ENCODE measurements at regions not wholly inside any gene's neighbourhood (a gene's known extent, or its start where the extent isn't known, plus 50 kb on each side); places are given as distances from the start of the nearest gene placed in this dataset.
A peak's percentile ranks its signal among the peaks of the same experiment; 100 is the strongest.

DNA sequence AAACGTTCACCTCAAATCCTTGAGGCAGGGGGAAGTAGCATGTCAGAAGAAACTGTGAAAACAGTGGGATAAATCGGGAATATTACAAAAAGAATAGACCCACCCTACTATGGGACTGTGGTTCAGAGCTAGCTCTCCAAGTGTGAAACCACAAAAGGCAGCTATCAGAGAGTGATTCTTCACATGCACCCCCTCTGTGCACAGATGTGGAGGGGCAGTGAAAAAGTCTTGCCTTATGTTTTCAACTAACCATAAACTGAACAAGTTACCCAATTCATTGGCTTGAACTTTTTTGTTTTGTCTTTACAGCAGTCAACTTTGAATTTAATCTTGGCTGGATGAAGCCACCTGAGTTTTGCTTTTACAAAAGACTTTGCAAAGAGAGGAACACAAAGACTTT is 98.8 kb upstream of the NR4A3 start:
- Histone ChIP-seq H3K27ac (no peak overlapping the region), H3K4me3 (no peak overlapping the region), H3K9me3 (no peaks in the 10 kb centered on the region), H3K4me1 (no peaks in the 10 kb centered on the region), H3K27me3 (no peaks in the 10 kb centered on the region), H3K36me3 (no peaks in the 10 kb centered on the region)
- intact Hi-C loops (cut with DNase I) = no loop called here
- no peak for DNase-seq
- TF ChIP-seq POLR2A (IDR thresholded peaks at IDR 0.05) (no peak), POLR2AphosphoS5 (IDR thresholded peaks at IDR 0.05) (no peak), EP300 (IDR thresholded peaks at IDR 0.05) (no peak)
- TF ChIP-seq, protein P1, sequence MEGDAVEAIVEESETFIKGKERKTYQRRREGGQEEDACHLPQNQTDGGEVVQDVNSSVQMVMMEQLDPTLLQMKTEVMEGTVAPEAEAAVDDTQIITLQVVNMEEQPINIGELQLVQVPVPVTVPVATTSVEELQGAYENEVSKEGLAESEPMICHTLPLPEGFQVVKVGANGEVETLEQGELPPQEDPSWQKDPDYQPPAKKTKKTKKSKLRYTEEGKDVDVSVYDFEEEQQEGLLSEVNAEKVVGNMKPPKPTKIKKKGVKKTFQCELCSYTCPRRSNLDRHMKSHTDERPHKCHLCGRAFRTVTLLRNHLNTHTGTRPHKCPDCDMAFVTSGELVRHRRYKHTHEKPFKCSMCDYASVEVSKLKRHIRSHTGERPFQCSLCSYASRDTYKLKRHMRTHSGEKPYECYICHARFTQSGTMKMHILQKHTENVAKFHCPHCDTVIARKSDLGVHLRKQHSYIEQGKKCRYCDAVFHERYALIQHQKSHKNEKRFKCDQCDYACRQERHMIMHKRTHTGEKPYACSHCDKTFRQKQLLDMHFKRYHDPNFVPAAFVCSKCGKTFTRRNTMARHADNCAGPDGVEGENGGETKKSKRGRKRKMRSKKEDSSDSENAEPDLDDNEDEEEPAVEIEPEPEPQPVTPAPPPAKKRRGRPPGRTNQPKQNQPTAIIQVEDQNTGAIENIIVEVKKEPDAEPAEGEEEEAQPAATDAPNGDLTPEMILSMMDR (IDR thresholded peaks at IDR 0.05) = no peak
- 39 to 54% methylated on average over 2 of the region's 2 CpGs for WGBS, 2 donors

DNA sequence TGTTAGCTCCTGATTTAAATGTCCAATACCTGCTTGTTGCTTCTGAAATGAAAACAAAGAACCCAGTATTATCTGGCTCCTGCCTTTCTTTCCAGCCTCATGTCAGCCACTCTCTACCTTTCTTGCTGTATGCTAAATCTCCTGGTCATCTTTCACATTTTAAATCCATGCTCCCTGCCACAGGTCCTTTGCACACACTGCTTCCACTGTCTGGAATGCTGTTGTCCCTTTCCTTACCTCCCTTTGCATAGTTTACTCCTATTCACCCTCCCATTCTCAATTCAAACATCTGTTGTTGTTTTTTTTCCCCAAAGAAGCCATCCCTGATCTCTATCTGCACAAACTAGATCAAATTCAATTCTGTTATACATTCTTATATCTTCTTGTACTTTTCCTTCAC is 97.0 kb upstream of the NR4A3 start:
- Histone ChIP-seq H3K36me3 (no peaks in the 10 kb centered on the region), H3K27me3 (no peaks in the 10 kb centered on the region), H3K4me3 (no peak overlapping the region), H3K27ac (no peak overlapping the region), H3K9me3 (no peaks in the 10 kb centered on the region), H3K4me1 (no peaks in the 10 kb centered on the region)
- TF ChIP-seq EP300 (IDR thresholded peaks at IDR 0.05) = no peak
- DNase-seq = no peak
- intact Hi-C loops (cut with DNase I) = no loop called here

DNA sequence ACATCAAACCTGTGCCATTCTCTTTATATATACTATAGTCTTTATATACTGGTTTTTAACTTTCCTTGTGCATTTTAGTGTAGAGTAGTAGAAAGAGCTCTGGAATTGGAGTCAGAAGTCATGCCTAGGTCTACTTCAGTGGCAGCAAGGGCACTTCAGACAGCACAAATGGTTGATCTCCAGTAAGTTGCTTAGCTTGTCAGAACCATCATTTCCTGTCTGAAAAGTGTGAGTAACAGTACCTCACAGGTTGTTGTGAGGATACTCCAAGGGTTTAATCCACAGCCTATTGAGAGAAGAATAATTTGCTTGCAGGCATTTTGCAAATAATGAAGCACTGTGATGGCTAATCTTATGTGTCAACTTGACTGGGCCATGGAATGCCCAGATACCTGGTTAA is 95.8 kb upstream of the NR4A3 start:
- DNase-seq = no peak
- no peaks in the 10 kb centered on the region for H3K27me3 ChIP-seq
- no peaks in the 10 kb centered on the region for H3K9me3 ChIP-seq
- no peaks in the 10 kb centered on the region for H3K36me3 ChIP-seq
- no peak overlapping the region for H3K4me3 ChIP-seq
- intact Hi-C loops (cut with DNase I) = no loop called here
- H3K4me1 ChIP-seq = no peaks in the 10 kb centered on the region
- no peak overlapping the region for H3K27ac ChIP-seq
- no peak for TF ChIP-seq POLR2AphosphoS5 (IDR thresholded peaks at IDR 0.05)

DNA sequence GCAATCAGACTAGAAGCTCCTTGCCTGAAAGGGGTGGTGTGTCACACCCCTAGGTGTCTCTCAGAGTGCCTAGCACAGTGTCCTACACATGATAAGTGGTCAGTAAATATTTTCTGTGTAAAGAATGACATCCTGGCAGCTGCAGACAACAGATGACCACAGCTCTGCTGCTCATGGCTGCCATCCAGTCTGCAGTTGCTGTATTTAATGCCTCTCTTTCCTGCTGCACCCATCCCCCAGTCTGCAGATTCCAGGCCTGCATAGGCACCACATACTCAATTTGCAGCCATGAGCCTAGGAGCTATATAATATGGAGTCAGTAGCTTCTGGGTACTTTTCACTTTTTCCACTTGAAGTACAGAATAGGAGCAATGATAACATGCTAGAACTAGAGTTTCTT is 94.9 kb upstream of the NR4A3 start:
- no peak for DNase-seq
- H3K27ac ChIP-seq = no peak overlapping the region
- intact Hi-C loops (cut with DNase I) = no loop called here
- no peaks in the 10 kb centered on the region for H3K9me3 ChIP-seq
- no peaks in the 10 kb centered on the region for H3K27me3 ChIP-seq
- H3K36me3 ChIP-seq = no peaks in the 10 kb centered on the region
- no peaks in the 10 kb centered on the region for H3K4me1 ChIP-seq
- TF ChIP-seq, protein P1 (IDR thresholded peaks at IDR 0.05) = no peak
- TF ChIP-seq POLR2A (IDR thresholded peaks at IDR 0.05) = no peak
- TF ChIP-seq EP300 (IDR thresholded peaks at IDR 0.05) = no peak
- no peak for TF ChIP-seq POLR2AphosphoS5 (IDR thresholded peaks at IDR 0.05)
- no peak overlapping the region for H3K4me3 ChIP-seq

DNA sequence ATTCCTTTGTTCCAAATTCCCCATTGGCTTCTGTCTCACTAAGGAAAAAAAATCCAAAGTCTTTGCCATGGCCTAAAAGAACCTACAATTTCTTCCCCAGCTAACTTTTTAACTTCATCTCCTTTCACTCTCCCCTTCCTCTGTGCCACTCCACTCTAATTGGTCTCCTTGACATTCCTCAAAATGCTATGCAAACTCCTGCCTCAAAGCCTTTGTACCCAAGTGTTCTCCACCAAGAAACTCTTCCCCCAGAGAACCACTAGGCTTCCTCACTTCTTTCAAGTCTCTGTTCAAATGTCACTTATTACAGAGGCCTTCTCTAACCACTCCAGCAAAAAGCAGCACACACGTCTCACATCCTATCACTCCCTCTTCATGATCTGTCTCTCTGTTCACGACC is 91.6 kb upstream of the NR4A3 start:
- peaks cover 0 to 6% (median 2%) of the 10 kb centered on the region in 4 donors for H3K4me1 ChIP-seq
- H3K4me3 ChIP-seq = no peak overlapping the region
- H3K36me3 ChIP-seq = no peaks in the 10 kb centered on the region
- no peaks in the 10 kb centered on the region for H3K27me3 ChIP-seq
- no peak for TF ChIP-seq POLR2A (IDR thresholded peaks at IDR 0.05)
- no peak for TF ChIP-seq EP300 (IDR thresholded peaks at IDR 0.05)
- 63 to 79% methylated on average over 2 of the region's 2 CpGs for WGBS, 2 donors
- no peaks in the 10 kb centered on the region for H3K9me3 ChIP-seq
- H3K27ac ChIP-seq = no peak overlapping the region
- intact Hi-C loops (cut with DNase I) = no loop called here
- no peak for DNase-seq

DNA sequence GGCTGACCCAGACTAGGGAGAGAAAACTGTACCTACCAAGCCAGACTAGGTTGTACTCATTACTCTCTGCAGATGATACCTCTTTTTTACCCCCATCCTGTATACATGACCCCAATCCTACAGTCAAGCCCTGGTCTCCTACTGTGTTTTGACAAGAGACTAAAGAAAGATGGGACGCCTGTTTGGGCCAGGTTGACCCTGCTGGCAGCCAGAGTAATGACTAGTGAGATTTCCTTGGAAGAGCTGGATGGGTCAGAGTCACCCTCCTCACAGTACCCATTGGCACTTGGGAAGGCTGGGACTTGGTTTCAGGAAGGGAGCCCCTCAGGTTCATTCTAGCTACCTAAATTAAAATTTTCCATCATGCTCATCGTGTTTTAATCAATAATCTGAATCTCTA is 89.7 kb upstream of the NR4A3 start:
- Histone ChIP-seq H3K9me3 (no peaks in the 10 kb centered on the region), H3K36me3 (no peaks in the 10 kb centered on the region), H3K27ac (no peak overlapping the region), H3K4me1 (peaks cover 0 to 6% (median 2%) of the 10 kb centered on the region in 4 donors), H3K27me3 (no peaks in the 10 kb centered on the region), H3K4me3 (no peak overlapping the region)
- no peak for DNase-seq
- 63 to 86% methylated on average over 2 of the region's 2 CpGs for WGBS, 2 donors
- intact Hi-C loops (cut with DNase I) = no loop called here
- TF ChIP-seq EP300 (IDR thresholded peaks at IDR 0.05) = no peak
- TF ChIP-seq POLR2A (IDR thresholded peaks at IDR 0.05) = no peak
- TF ChIP-seq POLR2AphosphoS5 (IDR thresholded peaks at IDR 0.05) = no peak

DNA sequence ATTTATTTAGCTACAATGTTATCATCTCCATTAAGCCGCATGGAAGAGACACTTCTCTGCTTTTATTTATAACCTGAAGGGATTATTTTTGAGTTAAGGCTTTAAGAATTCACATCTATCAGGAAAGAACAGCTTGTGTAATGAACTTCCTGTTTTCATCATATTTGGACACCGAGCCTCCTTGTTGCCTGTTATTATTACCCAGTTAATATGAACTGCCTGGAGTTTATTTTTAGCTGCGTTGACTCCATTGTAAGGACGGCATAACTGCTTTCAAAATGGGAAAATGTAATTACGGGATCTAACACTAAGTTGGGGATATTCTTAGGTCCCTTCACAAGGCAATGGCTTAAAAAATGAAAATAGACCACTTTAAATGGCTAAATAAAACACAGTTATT is 89.0 kb upstream of the NR4A3 start:
- WGBS, 2 donors = 34 to 71% methylated on average over 5 of the region's 5 CpGs
- H3K27ac ChIP-seq = peak overlapping the region in 2 of 4 donors; percentile 20 to 32
- DNase-seq = no peak

More for the DNA sequence above, 89.0 kb upstream of the NR4A3 start:
- no peak for TF ChIP-seq POLR2A (IDR thresholded peaks at IDR 0.05)
- TF ChIP-seq POLR2AphosphoS5 (IDR thresholded peaks at IDR 0.05) = no peak
- TF ChIP-seq EP300 (IDR thresholded peaks at IDR 0.05) = no peak
- TF ChIP-seq, protein P1 (IDR thresholded peaks at IDR 0.05) = no peak
- intact Hi-C loops (cut with DNase I) = no loop called here
- Histone ChIP-seq H3K4me3 (no peak overlapping the region), H3K36me3 (no peaks in the 10 kb centered on the region), H3K27me3 (no peaks in the 10 kb centered on the region), H3K4me1 (peaks cover 0 to 6% (median 2%) of the 10 kb centered on the region in 4 donors), H3K9me3 (no peaks in the 10 kb centered on the region)
